GM12864 (cell line): ENCODE measurements at regions not wholly inside any gene's neighbourhood (a gene's known extent, or its start where the extent isn't known, plus 50 kb on each side); places are given as distances from the start of the nearest gene placed in this dataset.

Source experiments
- DNase-seq: peaks from one replicate; pipeline ENCODE4 v3.0.0-alpha.2; 2011; ENCODE audit warnings: low read depth
- H3K4me3 ChIP-seq: 2 replicates; pipeline ENCODE4 v1.5.1; 2011; ENCODE audit warnings: mild to moderate bottlenecking, low read depth, low read length, control low read depth
- CTCF ChIP-seq: IDR thresholded peaks from 2 replicates; pipeline ENCODE4 v1.5.1; 2011; ENCODE audit warnings: low read depth, mild to moderate bottlenecking, moderate library complexity, low read length, control low read depth, inconsistent platforms; ENCODE audit errors: missing control alignments

GRCh38 chr16:6114691-6115090 is 1017.1 kb upstream of the EEF2KMT start:
- no peak overlapping the region for H3K4me3 ChIP-seq
- no peak for TF ChIP-seq CTCF
- DNase-seq = no peak

GRCh38 chr16:6113749-6114148 is 1016.2 kb upstream of the EEF2KMT start:
- no peak for DNase-seq
- no peak for TF ChIP-seq CTCF
- H3K4me3 ChIP-seq = no peak overlapping the region

GRCh38 chr16:6112700-6113099 is 1015.1 kb upstream of the EEF2KMT start:
- TF ChIP-seq CTCF = no peak
- DNase-seq = no peak
- H3K4me3 ChIP-seq = no peak overlapping the region

GRCh38 chr16:6111390-6111789 is 1013.8 kb upstream of the EEF2KMT start:
- no peak for DNase-seq

GRCh38 chr16:6110346-6110745 is 1012.8 kb upstream of the EEF2KMT start:
- no peak for DNase-seq
- no peak for TF ChIP-seq CTCF
- no peak overlapping the region for H3K4me3 ChIP-seq

More at GRCh38 chr16:6111390-6111789, 1013.8 kb upstream of the EEF2KMT start:
- H3K4me3 ChIP-seq = no peak overlapping the region
- no peak for TF ChIP-seq CTCF

- no peak for DNase-seq
- H3K4me3 ChIP-seq = no peak overlapping the region
- TF ChIP-seq CTCF = no peak
Observed at GRCh38 chr16:6106061-6106460, 1008.5 kb upstream of the EEF2KMT start.

GRCh38 chr16:6105115-6105514 is 1007.5 kb upstream of the EEF2KMT start:
- no peak for TF ChIP-seq CTCF
- no peak for DNase-seq
- H3K4me3 ChIP-seq = no peak overlapping the region
